ENCODE measurements at regions not wholly inside any gene's neighbourhood (a gene's known extent, or its start where the extent isn't known, plus 50 kb on each side); places are given as distances from the start of the nearest gene placed in this dataset.

DNA sequence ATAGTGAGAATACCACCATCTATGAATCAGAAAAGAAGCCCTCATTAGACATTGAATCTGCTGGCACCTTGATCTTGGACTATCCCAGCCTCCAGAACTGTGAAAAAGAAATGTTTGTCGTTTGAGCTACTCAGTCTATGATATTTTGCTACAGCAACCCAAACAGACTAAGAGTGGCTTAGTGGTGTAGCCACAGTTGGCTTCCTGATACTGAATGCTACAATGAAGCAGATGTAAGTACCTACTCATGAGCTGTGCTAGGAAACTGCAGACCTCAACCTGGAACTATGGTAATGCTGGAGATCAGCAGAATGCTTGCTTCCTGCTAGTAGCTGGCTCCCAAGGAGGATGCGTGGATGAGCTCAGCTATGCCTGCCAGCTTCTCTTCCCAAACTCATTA is 268.6 kb upstream of the CRY1 start (continued):
- no peak for TF ChIP-seq KDM5A (IDR thresholded peaks at IDR 0.05; ENCODE audit: low read length)

All from H1 (cell line).